ENCODE measurements at regions not wholly inside any gene's neighbourhood (a gene's known extent, or its start where the extent isn't known, plus 50 kb on each side); places are given as distances from the start of the nearest gene placed in this dataset.

GRCh38 chr6:154888421-154889295 lies 106.5 kb upstream of the TIAM2 start:
- H3K9me3 ChIP-seq (ENCODE audit: control insufficient read depth, insufficient read depth, low read length) = no peaks in the 10 kb centered on the region
- H3K27ac ChIP-seq (ENCODE audit: low read length) = no peak overlapping the region
- Mint-ChIP-seq H3K27me3 (ENCODE audit: low read depth in 2 of 2) (no peaks in the 10 kb centered on the region), H3K4me3 (no peak overlapping the region), H3K36me3 (no peaks in the 10 kb centered on the region), H3K27ac (no peak overlapping the region), H3K4me1 (peaks cover 7 to 20% of the 10 kb centered on the region in 2 donors), H3K9me3 (no peaks in the 10 kb centered on the region)
- DNase-seq (no peak), ATAC-seq (no peak)
- intact Hi-C loops (cut with micrococcal nuclease) = no loop called here
- no peaks in the 10 kb centered on the region for H3K27me3 ChIP-seq (ENCODE audit: control insufficient read depth, insufficient read depth, low read length)
- H3K4me3 ChIP-seq (ENCODE audit: low read length) = no peak overlapping the region
- WGBS (ENCODE audit: insufficient coverage) = 99% methylated on average over 6 of the region's 6 CpGs
- no peaks in the 10 kb centered on the region for H3K4me1 ChIP-seq (ENCODE audit: control insufficient read depth, insufficient read depth, low read length)
- no peaks in the 10 kb centered on the region for H3K36me3 ChIP-seq (ENCODE audit: control insufficient read depth, insufficient read depth, low read length)
- TF ChIP-seq CTCF (IDR thresholded peaks at IDR 0.05) = no peak

GRCh38 chr6:154890874-154891273 lies 104.2 kb upstream of the TIAM2 start:
- no peaks in the 10 kb centered on the region for H3K27me3 ChIP-seq (ENCODE audit: control insufficient read depth, insufficient read depth, low read length)
- no peak overlapping the region for H3K27ac ChIP-seq (ENCODE audit: low read length)
- intact Hi-C loops (cut with micrococcal nuclease) = no loop called here
- no peaks in the 10 kb centered on the region for H3K36me3 ChIP-seq (ENCODE audit: control insufficient read depth, insufficient read depth, low read length)
- H3K27me3 Mint-ChIP-seq (ENCODE audit: low read depth in 2 of 2) = no peaks in the 10 kb centered on the region
- no peaks in the 10 kb centered on the region for H3K4me1 ChIP-seq (ENCODE audit: control insufficient read depth, insufficient read depth, low read length)
- ATAC-seq (no peak), DNase-seq (no peak)
- no peak overlapping the region for H3K4me3 ChIP-seq (ENCODE audit: low read length)
- H3K4me3 Mint-ChIP-seq = no peak overlapping the region
- H3K36me3 Mint-ChIP-seq = no peaks in the 10 kb centered on the region
- no peak overlapping the region for H3K27ac Mint-ChIP-seq
- H3K4me1 Mint-ChIP-seq = peaks cover 7 to 25% of the 10 kb centered on the region in 2 donors
- WGBS (ENCODE audit: insufficient coverage) = 96% methylated on average over 3 of the region's 3 CpGs
- H3K9me3 Mint-ChIP-seq = no peaks in the 10 kb centered on the region
- no peak for TF ChIP-seq CTCF (IDR thresholded peaks at IDR 0.05)
- H3K9me3 ChIP-seq (ENCODE audit: control insufficient read depth, insufficient read depth, low read length) = no peaks in the 10 kb centered on the region

GRCh38 chr6:154891901-154892300 lies 103.2 kb upstream of the TIAM2 start:
- no peak overlapping the region for H3K27ac Mint-ChIP-seq
- intact Hi-C loops (cut with micrococcal nuclease) = no loop called here
- no peaks in the 10 kb centered on the region for H3K9me3 Mint-ChIP-seq
- TF ChIP-seq CTCF (IDR thresholded peaks at IDR 0.05) = no peak
- Histone ChIP-seq H3K4me3 (ENCODE audit: low read length) (no peak overlapping the region), H3K4me1 (ENCODE audit: control insufficient read depth, insufficient read depth, low read length) (no peaks in the 10 kb centered on the region), H3K36me3 (ENCODE audit: control insufficient read depth, insufficient read depth, low read length) (peaks cover 4% of the 10 kb centered on the region), H3K9me3 (ENCODE audit: control insufficient read depth, insufficient read depth, low read length) (no peaks in the 10 kb centered on the region), H3K27me3 (ENCODE audit: control insufficient read depth, insufficient read depth, low read length) (no peaks in the 10 kb centered on the region), H3K27ac (ENCODE audit: low read length) (no peak overlapping the region)
- no peaks in the 10 kb centered on the region for H3K36me3 Mint-ChIP-seq
- WGBS (ENCODE audit: insufficient coverage) = 92% methylated on average over 3 of the region's 3 CpGs
- H3K27me3 Mint-ChIP-seq (ENCODE audit: low read depth in 2 of 2) = no peaks in the 10 kb centered on the region
- DNase-seq (no peak), ATAC-seq (no peak)
- no peak overlapping the region for H3K4me3 Mint-ChIP-seq
- H3K4me1 Mint-ChIP-seq = peaks cover 7 to 20% of the 10 kb centered on the region in 2 donors

GRCh38 chr6:154893917-154894316 lies 101.2 kb upstream of the TIAM2 start:
- Histone ChIP-seq H3K9me3 (ENCODE audit: control insufficient read depth, insufficient read depth, low read length) (no peaks in the 10 kb centered on the region), H3K27me3 (ENCODE audit: control insufficient read depth, insufficient read depth, low read length) (no peaks in the 10 kb centered on the region), H3K4me1 (ENCODE audit: control insufficient read depth, insufficient read depth, low read length) (no peaks in the 10 kb centered on the region), H3K36me3 (ENCODE audit: control insufficient read depth, insufficient read depth, low read length) (peaks cover 4% of the 10 kb centered on the region), H3K4me3 (ENCODE audit: low read length) (no peak overlapping the region), H3K27ac (ENCODE audit: low read length) (no peak overlapping the region)
- WGBS (ENCODE audit: insufficient coverage) = no CpG with 5 or more reads among the region's 3 CpGs
- no peaks in the 10 kb centered on the region for H3K36me3 Mint-ChIP-seq
- ATAC-seq (no peak), DNase-seq (no peak)
- H3K9me3 Mint-ChIP-seq = no peaks in the 10 kb centered on the region
- H3K4me3 Mint-ChIP-seq = no peak overlapping the region
- H3K4me1 Mint-ChIP-seq = peaks cover 7 to 14% of the 10 kb centered on the region in 2 donors
- peak overlapping the region in 1 of 2 donors; percentile 5 for H3K27ac Mint-ChIP-seq
- intact Hi-C loops (cut with micrococcal nuclease) = no loop called here
- no peaks in the 10 kb centered on the region for H3K27me3 Mint-ChIP-seq (ENCODE audit: low read depth in 2 of 2)
- TF ChIP-seq CTCF (IDR thresholded peaks at IDR 0.05) = no peak
